ENCODE measurements at regions not wholly inside any gene's neighbourhood (a gene's known extent, or its start where the extent isn't known, plus 50 kb on each side); places are given as distances from the start of the nearest gene placed in this dataset.
"Not testable (repeated sequence)": the region's sequence is repeated elsewhere in the genome, so short reads cannot be mapped to it uniquely, and the experiment has no call there.

GRCh38 chr5:145629047-145629446 is 206.1 kb downstream of the PRELID2 start:
- no peak for TF ChIP-seq CTCF (IDR thresholded peaks at IDR 0.05; ENCODE audit: insufficient read depth, missing control alignments)
- DNase-seq (ENCODE audit: insufficient read length, low spot score): no peak
- no peak for FAIRE-seq

GRCh38 chr5:145628525-145628924 is 206.6 kb downstream of the PRELID2 start:
- no peak for TF ChIP-seq CTCF (IDR thresholded peaks at IDR 0.05; ENCODE audit: insufficient read depth, missing control alignments)
- no peak for DNase-seq (ENCODE audit: insufficient read length, low spot score)
- no peak for FAIRE-seq

- no peak for DNase-seq (ENCODE audit: insufficient read length, low spot score)
- FAIRE-seq: no peak
- TF ChIP-seq CTCF (IDR thresholded peaks at IDR 0.05; ENCODE audit: insufficient read depth, missing control alignments): no peak
Observed at GRCh38 chr5:145619806-145620310, 215.3 kb downstream of the PRELID2 start.

- FAIRE-seq; DNase-seq (ENCODE audit: insufficient read length, low spot score): not testable (repeated sequence)
Observed at GRCh38 chr5:145616739-145617138, 218.4 kb downstream of the PRELID2 start.

DNA sequence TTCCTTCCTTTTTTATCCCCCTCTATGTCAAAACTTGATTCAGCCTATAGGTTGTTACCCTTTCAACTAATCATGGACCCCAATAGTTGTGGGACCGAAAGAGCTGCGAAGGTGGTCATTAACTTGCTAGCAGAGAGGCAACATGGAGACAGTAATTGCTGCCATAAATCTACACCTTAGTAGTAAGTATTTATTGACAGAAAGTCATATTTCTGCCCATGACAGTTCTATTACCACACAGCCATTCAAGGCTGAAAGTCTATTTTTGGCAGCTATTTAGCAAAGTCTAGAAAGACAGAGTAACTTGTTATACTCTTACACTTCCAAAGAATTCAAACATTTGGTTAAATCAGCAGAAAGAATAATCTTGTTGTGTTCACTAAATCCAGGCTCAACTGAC is 236.2 kb downstream of the PRELID2 start:
- DNase-seq (ENCODE audit: insufficient read length, low spot score) (no peak), FAIRE-seq (no peak)
- no peak for TF ChIP-seq CTCF (IDR thresholded peaks at IDR 0.05; ENCODE audit: insufficient read depth, missing control alignments)

DNA sequence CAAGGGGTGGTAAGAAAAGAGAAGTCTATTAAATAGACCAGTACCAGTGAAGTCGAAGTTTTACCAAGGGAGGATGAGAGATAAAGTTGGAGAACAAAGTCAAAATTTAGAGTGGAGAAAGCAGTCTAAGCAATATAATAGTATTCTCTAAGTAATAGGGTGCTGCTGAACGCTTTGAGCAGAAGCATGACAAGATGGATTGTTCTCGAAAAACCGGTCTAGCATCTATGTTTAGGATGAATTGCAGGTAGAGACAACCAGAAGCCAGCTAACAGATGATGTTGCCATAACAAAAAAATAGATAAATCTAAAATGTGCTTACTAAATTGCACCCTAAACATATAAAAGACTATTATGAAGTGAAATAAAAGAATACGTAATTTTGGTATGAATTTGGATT is 237.0 kb downstream of the PRELID2 start:
- no peak for DNase-seq (ENCODE audit: insufficient read length, low spot score)

GRCh38 chr5:145591578-145591977 is 243.6 kb downstream of the PRELID2 start:
- DNase-seq (ENCODE audit: insufficient read length, low spot score) (no peak), FAIRE-seq (no peak)
- TF ChIP-seq CTCF (IDR thresholded peaks at IDR 0.05; ENCODE audit: insufficient read depth, missing control alignments): no peak

More for the DNA sequence above, 237.0 kb downstream of the PRELID2 start:
- no peak for TF ChIP-seq CTCF (IDR thresholded peaks at IDR 0.05; ENCODE audit: insufficient read depth, missing control alignments)
- FAIRE-seq: no peak

GRCh38 chr5:145589063-145589462 is 246.1 kb downstream of the PRELID2 start:
- no peak for TF ChIP-seq CTCF (IDR thresholded peaks at IDR 0.05; ENCODE audit: insufficient read depth, missing control alignments)
- DNase-seq (ENCODE audit: insufficient read length, low spot score) (no peak), FAIRE-seq (no peak)
